Upper lobe of right lung (tissue), 1 donor: ENCODE measurements at regions not wholly inside any gene's neighbourhood (a gene's known extent, or its start where the extent isn't known, plus 50 kb on each side); places are given as distances from the start of the nearest gene placed in this dataset.
"Not testable (repeated sequence)": the region's sequence is repeated elsewhere in the genome, so short reads cannot be mapped to it uniquely, and the experiment has no call there.

Source experiments
- ATAC-seq: fragments of 200-7000 bp; cut with Tn5 transposase; one replicate; pipeline ENCODE4 v1.9.1; 2020; ENCODE audit warnings: mild to moderate bottlenecking, moderate library complexity
- DNase-seq: peaks from one replicate; pipeline ENCODE4 v3.0.0-alpha.2; 2020
- H3K27ac ChIP-seq: fragments of 200-600 bp; one replicate; pipeline ENCODE4 v1.8.0; 2022
- H3K27me3 ChIP-seq: fragments of 200-600 bp; one replicate; pipeline ENCODE4 v1.8.0; 2022; ENCODE audit warnings: mild to moderate bottlenecking
- H3K36me3 ChIP-seq: fragments of 200-600 bp; one replicate; pipeline ENCODE4 v1.8.0; 2022
- H3K4me1 ChIP-seq: fragments of 200-600 bp; one replicate; pipeline ENCODE4 v1.8.0; 2022
- H3K4me3 ChIP-seq: fragments of 200-600 bp; one replicate; pipeline ENCODE4 v1.8.0; 2022; ENCODE audit warnings: mild to moderate bottlenecking
- H3K9me3 ChIP-seq: fragments of 200-600 bp; one replicate; pipeline ENCODE4 v1.8.0; 2022
- CTCF ChIP-seq: fragments of 200-600 bp; IDR thresholded peaks from one replicate; pipeline ENCODE4 v1.8.0; 2022; ENCODE audit warnings: antibody characterized with exemption
- intact Hi-C: fragments of 100-400 bp; cut with DNase I; formaldehyde crosslinking; loops from one replicate; pipeline ENCODE4 v1.11.0; 2022
- donor health status: DM: no; HTN: yes; CAD: no; lungs with severe emphysema.

- Histone ChIP-seq H3K36me3 (no peaks in the 10 kb centered on the region), H3K4me1 (no peaks in the 10 kb centered on the region), H3K9me3 (no peaks in the 10 kb centered on the region), H3K27me3 (no peaks in the 10 kb centered on the region), H3K4me3 (no peak overlapping the region), H3K27ac (no peak overlapping the region)
- ATAC-seq (no peak), DNase-seq (no peak)
- intact Hi-C loops: no loop called here
- TF ChIP-seq CTCF: no peak
Observed at GRCh38 chr4:153095448-153096204, 108.6 kb upstream of the TRIM2 start.

GRCh38 chr4:153096344-153096743, 107.9 kb upstream of the TRIM2 start:
- no peak for TF ChIP-seq CTCF
- no peak for ATAC-seq
- H3K27me3 ChIP-seq: no peaks in the 10 kb centered on the region
- intact Hi-C loops: no loop called here
- H3K27ac ChIP-seq: no peak overlapping the region
- no peak for DNase-seq
- H3K36me3 ChIP-seq: no peaks in the 10 kb centered on the region
- no peaks in the 10 kb centered on the region for H3K9me3 ChIP-seq
- H3K4me3 ChIP-seq: no peak overlapping the region
- H3K4me1 ChIP-seq: no peaks in the 10 kb centered on the region

- no peaks in the 10 kb centered on the region for H3K4me1 ChIP-seq
- H3K27ac ChIP-seq: no peak overlapping the region
- ATAC-seq (no peak), DNase-seq (no peak)
- no peaks in the 10 kb centered on the region for H3K9me3 ChIP-seq
- intact Hi-C loops: no loop called here
- no peaks in the 10 kb centered on the region for H3K27me3 ChIP-seq
- H3K4me3 ChIP-seq: no peak overlapping the region
- TF ChIP-seq CTCF: no peak
- H3K36me3 ChIP-seq: no peaks in the 10 kb centered on the region
Observed at GRCh38 chr4:153098427-153098826, 105.8 kb upstream of the TRIM2 start.

GRCh38 chr4:153099391-153100140, 104.7 kb upstream of the TRIM2 start:
- Histone ChIP-seq H3K9me3 (no peaks in the 10 kb centered on the region), H3K27ac (no peak overlapping the region), H3K4me1 (no peaks in the 10 kb centered on the region), H3K4me3 (no peak overlapping the region), H3K36me3 (no peaks in the 10 kb centered on the region), H3K27me3 (no peaks in the 10 kb centered on the region)
- TF ChIP-seq CTCF: no peak
- intact Hi-C loops: no loop called here
- DNase-seq: no peak
- no peak for ATAC-seq

GRCh38 chr4:153106736-153107135, 97.5 kb upstream of the TRIM2 start:
- H3K4me3 ChIP-seq, H3K27ac ChIP-seq, H3K4me1 ChIP-seq, H3K27me3 ChIP-seq, H3K9me3 ChIP-seq, DNase-seq, ATAC-seq, H3K36me3 ChIP-seq, intact Hi-C loops: not testable (repeated sequence)

GRCh38 chr4:153107246-153107645, 97.0 kb upstream of the TRIM2 start:
- TF ChIP-seq CTCF: no peak
- H3K27ac ChIP-seq: no peak overlapping the region

More at GRCh38 chr4:153107246-153107645, 97.0 kb upstream of the TRIM2 start:
- DNase-seq (no peak), ATAC-seq (no peak)
- H3K36me3 ChIP-seq: no peaks in the 10 kb centered on the region
- H3K4me1 ChIP-seq: no peaks in the 10 kb centered on the region
- no peaks in the 10 kb centered on the region for H3K27me3 ChIP-seq
- intact Hi-C loops: no loop called here
- no peak overlapping the region for H3K4me3 ChIP-seq
- H3K9me3 ChIP-seq: no peaks in the 10 kb centered on the region
